ENCODE measurements at regions not wholly inside any gene's neighbourhood (a gene's known extent, or its start where the extent isn't known, plus 50 kb on each side); places are given as distances from the start of the nearest gene placed in this dataset.

- DNase-seq, result no peak
Measured at GRCh38 chr3:194075088-194075615, 60.8 kb upstream of the HES1 start.

- no peak for DNase-seq
Measured at GRCh38 chr3:194075802-194076460, 60.0 kb upstream of the HES1 start.

DNA sequence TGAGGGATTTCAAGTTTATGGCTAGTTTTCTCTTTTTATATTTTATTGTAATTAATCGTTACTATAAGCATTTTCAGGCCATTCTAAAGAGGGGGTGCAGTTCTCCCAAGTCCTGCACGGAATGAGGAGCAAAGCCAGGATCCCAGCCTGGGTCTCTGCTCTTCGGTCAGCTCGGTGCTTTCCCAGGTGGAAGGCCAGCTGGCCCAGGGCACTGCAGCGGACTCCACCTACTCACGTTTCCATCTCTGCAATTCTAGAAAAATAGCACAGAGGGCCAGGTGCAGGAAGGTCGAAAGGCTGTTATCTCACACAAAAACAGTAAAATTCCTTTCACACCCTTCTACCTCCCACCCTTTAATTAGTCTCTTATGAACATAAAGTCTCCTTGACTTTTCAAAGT lies 59.5 kb upstream of the HES1 start:
- DNase-seq, result no peak

DNA sequence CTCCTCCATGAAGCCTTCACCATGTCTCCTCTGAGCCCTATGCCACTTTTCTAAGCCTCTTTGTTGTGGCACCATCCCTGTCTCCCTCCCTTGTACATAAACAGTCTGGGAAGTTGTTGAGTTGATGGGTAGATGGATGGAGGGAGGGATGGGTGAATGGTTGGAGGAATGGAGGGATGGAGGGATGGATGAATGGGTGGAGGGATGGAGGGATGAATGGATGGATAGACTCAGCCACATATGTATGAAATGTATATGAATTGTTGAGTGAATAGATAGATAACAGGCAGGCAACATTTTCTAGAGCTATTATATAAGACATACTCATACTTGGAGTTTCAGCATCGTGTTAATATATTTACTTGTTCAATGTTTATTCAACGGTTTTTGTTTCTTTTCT lies 58.3 kb upstream of the HES1 start:
- DNase-seq, result no peak

- DNase-seq, result no peak
Measured at GRCh38 chr3:194078045-194078821, 57.7 kb upstream of the HES1 start.

DNA sequence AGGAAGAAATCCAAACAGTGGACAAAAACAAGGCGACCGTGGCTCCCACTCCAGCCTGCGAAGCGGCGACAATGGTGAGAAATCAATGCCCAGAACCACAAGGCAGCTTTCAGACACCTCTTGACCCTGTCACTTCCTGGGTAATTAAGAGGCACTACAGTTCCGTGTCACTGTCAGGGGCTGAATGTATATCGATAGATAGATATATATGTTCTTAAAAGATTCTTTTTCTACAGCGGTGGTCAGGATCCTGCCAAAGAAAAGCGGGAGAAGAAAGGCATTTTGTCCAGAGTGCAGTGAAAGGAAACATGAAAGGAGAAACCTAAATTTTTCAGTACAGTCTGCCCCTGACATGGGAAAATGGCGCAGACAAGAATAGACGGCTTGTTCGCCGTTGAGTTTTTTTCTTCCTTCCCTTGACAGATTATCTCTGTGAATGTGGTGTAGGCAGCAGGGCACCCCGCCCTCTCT lies 56.2 kb upstream of the HES1 start:
- no peak for DNase-seq

GRCh38 chr3:194080436-194080835 lies 55.5 kb upstream of the HES1 start:
- no peak for DNase-seq

DNA sequence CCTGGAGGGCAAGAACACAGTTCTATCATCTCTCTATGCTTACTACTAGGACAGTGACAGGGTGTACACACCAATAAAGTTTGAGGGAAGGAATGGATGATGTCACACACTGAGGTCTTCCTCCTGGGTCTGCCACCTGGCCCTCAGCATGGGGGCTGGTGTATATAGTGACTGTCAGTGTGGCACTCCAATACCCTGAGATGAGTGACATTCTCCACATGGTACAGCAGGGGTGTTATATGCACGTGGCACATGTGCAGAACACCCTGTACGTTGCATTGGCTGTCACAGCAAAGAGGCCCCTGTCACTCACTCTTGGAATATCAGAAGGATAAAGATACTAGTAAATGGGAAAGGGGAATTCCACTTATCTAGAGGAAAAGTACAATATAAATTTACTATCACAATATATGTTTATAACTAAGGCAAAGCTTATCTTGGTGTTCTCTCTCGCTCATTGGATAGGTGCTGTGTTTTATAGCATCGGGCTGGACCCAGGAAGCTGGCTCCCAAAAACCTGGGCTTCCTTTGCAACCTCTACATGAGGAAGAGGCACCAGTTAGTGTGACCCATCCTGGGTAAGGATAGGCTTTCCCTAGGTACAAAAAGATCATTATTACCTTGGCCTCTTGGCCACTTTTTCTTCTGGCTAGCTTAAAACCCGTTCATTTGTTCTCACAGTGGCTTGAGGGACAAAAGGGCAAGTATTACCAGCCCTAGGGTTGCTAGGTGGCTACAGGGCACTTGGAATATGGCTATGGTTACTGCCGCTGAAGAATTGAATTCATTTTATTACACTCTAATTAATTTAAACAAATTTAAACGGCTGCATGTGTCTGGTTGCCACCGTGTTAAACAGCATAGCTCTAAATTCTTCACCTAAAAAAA lies 54.8 kb upstream of the HES1 start:
- no peak for DNase-seq

DNA sequence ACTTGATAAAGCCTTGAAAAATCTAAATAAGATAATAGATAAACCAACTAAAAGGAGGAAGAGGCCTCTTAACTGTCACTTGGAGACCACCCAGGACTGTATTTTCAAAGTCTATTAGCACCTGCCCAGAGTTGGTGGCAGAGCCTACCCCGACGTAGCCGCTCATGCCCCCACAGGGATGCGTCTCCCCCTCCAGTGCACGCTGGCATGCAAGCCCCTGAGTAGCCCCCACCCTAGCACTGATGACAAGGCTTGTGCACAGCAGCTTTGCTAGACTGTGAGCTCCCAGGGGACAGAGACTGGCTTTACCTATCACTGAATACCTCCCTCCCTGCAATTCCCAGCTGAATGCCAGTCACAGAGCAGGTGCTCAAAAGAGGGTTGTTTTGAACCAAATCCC lies 54.1 kb upstream of the HES1 start:
- DNase-seq, result no peak

GRCh38 chr3:194082743-194083636 lies 53.0 kb upstream of the HES1 start:
- no peak for DNase-seq

DNA sequence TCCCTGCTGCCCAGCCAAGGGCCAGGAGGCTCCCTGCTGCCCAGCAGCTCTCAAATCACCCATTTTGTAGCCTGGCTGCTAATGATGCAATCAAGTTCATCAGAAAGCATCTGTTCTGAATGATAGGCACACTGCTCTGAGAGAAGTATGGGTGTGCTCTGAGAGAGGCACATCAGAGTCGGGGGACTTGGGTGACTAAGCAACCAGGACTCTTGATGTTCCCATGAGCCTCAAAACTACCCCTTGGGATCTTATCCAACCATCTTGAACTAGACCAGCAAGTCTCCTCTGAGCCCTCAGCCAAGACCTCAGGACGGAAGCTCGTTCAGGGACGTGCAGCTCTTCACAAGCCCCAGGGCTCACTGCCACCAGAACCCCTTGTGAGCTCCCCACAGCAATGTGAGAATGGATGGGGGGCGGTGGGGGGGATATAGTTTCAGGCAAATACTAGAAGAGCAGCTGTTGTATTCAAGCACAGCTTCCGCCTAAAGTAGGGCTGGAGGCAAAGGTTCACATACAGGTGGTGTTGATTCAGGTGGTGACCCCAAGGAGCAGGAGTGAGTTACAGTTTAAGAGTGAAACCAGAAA lies 52.2 kb upstream of the HES1 start:
- DNase-seq, result no peak

DNA sequence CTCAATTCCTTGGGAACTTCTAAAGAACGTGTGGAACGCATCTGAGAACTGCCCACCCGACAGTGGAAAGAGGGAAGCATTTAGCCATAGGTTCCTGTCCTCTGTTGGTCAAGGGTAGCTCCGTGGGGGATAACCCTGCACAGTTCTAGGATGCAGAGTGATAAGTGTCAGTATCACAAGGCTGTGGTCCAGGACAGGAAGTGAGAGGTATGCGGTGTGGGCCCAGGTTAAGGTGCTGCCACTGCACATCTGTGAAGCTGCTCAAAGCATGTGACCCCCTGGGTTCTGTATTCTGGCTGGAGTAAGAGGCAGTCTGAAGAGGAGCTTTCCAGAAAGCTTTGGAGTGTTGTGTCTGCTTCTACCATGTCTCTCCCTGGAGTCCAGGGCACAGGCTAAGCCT lies 51.7 kb upstream of the HES1 start:
- no peak for DNase-seq

All from activated CD4-positive, CD25-positive, alpha-beta regulatory T cell (primary cell).